HG02763 (cell line): ENCODE measurements at regions not wholly inside any gene's neighbourhood (a gene's known extent, or its start where the extent isn't known, plus 50 kb on each side); places are given as distances from the start of the nearest gene placed in this dataset.

Source experiments
- ATAC-seq: cut with Tn5 transposase; IDR thresholded peaks from one replicate; pipeline ENCODE4 v1.9.1; 2021; ENCODE audit warnings: mild to moderate bottlenecking, moderate library complexity; ENCODE audit not compliant: unreplicated experiment

- no peak for ATAC-seq
These were observed 62.7 kb upstream of the ARID2 start for GRCh38 chr12:45666816-45667215.

GRCh38 chr12:45667761-45668160 is 61.7 kb upstream of the ARID2 start:
- no peak for ATAC-seq

- peak; percentile 10 for ATAC-seq
These were observed 60.9 kb upstream of the ARID2 start for GRCh38 chr12:45668641-45669040.

GRCh38 chr12:45669093-45669492 is 60.4 kb upstream of the ARID2 start:
- peak; percentile 75 for ATAC-seq

- no peak for ATAC-seq
These were observed 59.7 kb upstream of the ARID2 start for GRCh38 chr12:45669792-45670191.

- ATAC-seq, result peak; percentile 52
These were observed 59.0 kb upstream of the ARID2 start for GRCh38 chr12:45670346-45671065.

- ATAC-seq, result no peak
These were observed 58.3 kb upstream of the ARID2 start for GRCh38 chr12:45671254-45671653.

GRCh38 chr12:45674181-45674977 is 55.1 kb upstream of the ARID2 start:
- ATAC-seq, result no peak

- no peak for ATAC-seq
These were observed 54.0 kb upstream of the ARID2 start for GRCh38 chr12:45675534-45675933.
